Muscle layer of duodenum (tissue), 2 donors: ENCODE measurements at regions not wholly inside any gene's neighbourhood (a gene's known extent, or its start where the extent isn't known, plus 50 kb on each side); places are given as distances from the start of the nearest gene placed in this dataset.
"Not testable (repeated sequence)": the region's sequence is repeated elsewhere in the genome, so short reads cannot be mapped to it uniquely, and the experiment has no call there.

ENCODE experiments used
- H3K27ac ChIP-seq: one replicate; pipeline ENCODE4 v1.7.0; 2013; ENCODE audit warnings: mild to moderate bottlenecking, low read length
- H3K27me3 ChIP-seq: one replicate; pipeline ENCODE4 v1.7.0; 2013; ENCODE audit warnings: low read depth, mild to moderate bottlenecking, control low read depth, low read length
- H3K36me3 ChIP-seq, 2 donors: one replicate each; pipeline ENCODE4 v1.7.0; 2013; ENCODE audit warnings: low read length in 2 of 2, control low read depth in 1 of 2, mild to moderate bottlenecking in 1 of 2; ENCODE audit not compliant: insufficient read depth in 2 of 2, control insufficient read depth in 1 of 2
- H3K4me1 ChIP-seq, 2 donors: one replicate each; pipeline ENCODE4 v1.7.0; 2013; ENCODE audit warnings: low read length in 2 of 2, mild to moderate bottlenecking in 2 of 2, control low read depth in 1 of 2, moderate library complexity in 1 of 2; ENCODE audit not compliant: insufficient read depth in 2 of 2, control insufficient read depth in 1 of 2
- H3K4me3 ChIP-seq, 2 donors: one replicate each; pipeline ENCODE4 v1.7.0; 2013; ENCODE audit warnings: low read length in 2 of 2, low read depth in 1 of 2, mild to moderate bottlenecking in 1 of 2
- H3K9me3 ChIP-seq, 2 donors: one replicate each; pipeline ENCODE4 v1.7.0; 2013; ENCODE audit warnings: low read length in 2 of 2, control low read depth in 1 of 2, mild to moderate bottlenecking in 1 of 2; ENCODE audit not compliant: control insufficient read depth in 1 of 2
- donor health status: healthy.

GRCh38 chr10:46154271-46154670, 108.2 kb upstream of the MSMB start:
- not testable (repeated sequence) for H3K36me3 ChIP-seq, H3K27me3 ChIP-seq, H3K9me3 ChIP-seq, H3K4me1 ChIP-seq, H3K27ac ChIP-seq, H3K4me3 ChIP-seq

DNA sequence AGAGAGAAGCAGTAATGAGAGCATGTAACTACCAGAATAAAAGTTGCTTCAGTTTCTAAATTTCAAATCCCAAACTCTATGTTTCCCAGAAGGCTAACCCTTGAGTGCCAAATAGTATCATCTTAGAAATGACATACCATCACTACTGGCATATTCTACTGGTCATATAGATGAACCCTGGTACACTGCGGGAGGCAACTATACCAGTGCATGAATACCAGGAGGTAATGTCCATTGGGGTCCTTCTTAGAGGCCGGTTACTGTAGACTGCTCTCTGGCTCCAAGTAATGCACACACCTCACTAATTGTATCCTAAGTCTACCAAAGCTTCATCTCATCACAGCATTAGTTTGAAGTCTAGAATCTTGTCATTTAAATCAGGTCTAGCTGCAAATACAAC, 108.6 kb upstream of the MSMB start:
- H3K9me3 ChIP-seq, H3K4me1 ChIP-seq, H3K27me3 ChIP-seq, H3K27ac ChIP-seq, H3K36me3 ChIP-seq, H3K4me3 ChIP-seq: not testable (repeated sequence)

DNA sequence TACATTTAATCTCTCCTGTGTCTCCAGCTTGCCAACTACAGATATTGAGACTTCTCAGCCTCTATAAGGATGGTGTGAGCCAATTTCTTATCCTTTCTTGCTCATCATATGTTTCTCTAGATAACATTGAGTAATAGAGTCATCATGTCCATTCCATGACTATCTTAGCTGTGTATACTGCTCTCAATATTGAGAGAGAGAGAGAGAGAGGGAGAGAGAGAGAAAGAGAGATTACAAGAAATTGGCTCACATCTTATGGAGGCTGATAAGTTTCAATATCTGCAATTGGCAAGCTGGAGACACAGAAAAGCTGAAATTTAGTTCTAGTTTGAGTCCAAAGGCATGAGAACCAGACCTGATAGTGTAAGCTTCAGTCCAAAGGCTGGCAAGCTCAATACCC, 110.8 kb upstream of the MSMB start:
- H3K27ac ChIP-seq, H3K36me3 ChIP-seq, H3K9me3 ChIP-seq, H3K4me1 ChIP-seq, H3K27me3 ChIP-seq, H3K4me3 ChIP-seq: not testable (repeated sequence)

DNA sequence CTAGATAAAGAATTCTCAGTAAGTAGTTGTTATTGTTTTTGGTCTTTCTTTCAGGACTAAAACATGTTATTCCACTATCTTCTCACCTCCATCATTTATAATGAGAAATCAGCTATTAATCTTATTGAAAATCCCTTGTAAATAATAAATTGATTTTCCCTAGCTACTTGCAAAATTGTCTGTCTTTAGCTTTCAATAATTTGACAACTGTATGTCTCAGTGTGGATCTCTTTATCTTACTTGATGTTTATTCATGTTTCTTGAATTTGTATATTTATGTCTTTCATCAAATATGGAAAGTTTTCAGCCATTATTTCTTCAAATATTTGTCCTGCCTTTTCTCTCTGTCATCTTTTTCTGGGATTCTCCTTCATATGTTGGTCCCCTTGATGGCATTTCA, 117.1 kb upstream of the ANTXRL start:
- Histone ChIP-seq H3K36me3 (no peaks in the 10 kb centered on the region), H3K27me3 (no peaks in the 10 kb centered on the region), H3K9me3 (no peaks in the 10 kb centered on the region), H3K4me1 (no peaks in the 10 kb centered on the region), H3K4me3 (no peak overlapping the region), H3K27ac (no peak overlapping the region)

GRCh38 chr10:46170789-46171188, 116.0 kb upstream of the ANTXRL start:
- Histone ChIP-seq H3K27me3 (no peaks in the 10 kb centered on the region), H3K4me1 (no peaks in the 10 kb centered on the region), H3K4me3 (no peak overlapping the region), H3K27ac (no peak overlapping the region), H3K9me3 (no peaks in the 10 kb centered on the region), H3K36me3 (no peaks in the 10 kb centered on the region)

DNA sequence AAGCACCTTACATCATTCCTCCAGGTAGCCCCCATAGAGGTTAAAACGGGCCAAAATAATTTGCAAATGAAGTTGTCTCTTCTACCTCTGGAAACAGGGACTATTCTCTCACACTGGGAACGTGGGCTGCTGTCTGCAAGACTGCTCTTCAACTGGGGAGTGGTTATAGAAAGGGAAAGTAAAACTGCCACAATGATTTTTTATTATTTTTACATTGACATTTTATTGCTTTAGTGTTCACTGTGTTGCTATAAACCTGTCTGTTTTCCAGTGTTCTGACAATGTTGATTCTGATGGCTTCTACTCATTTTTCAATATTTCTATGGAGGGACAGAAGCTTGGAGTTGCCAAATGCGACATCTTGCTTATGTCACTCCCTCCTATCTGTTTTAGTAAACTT, 115.1 kb upstream of the ANTXRL start:
- Histone ChIP-seq H3K27ac (no peak overlapping the region), H3K4me1 (no peaks in the 10 kb centered on the region), H3K4me3 (no peak overlapping the region)

GRCh38 chr10:46175296-46175695, 111.5 kb upstream of the ANTXRL start:
- Histone ChIP-seq H3K4me3 (no peak overlapping the region), H3K27me3 (no peaks in the 10 kb centered on the region), H3K36me3 (no peaks in the 10 kb centered on the region), H3K27ac (no peak overlapping the region), H3K4me1 (no peaks in the 10 kb centered on the region), H3K9me3 (no peaks in the 10 kb centered on the region)

More for the DNA sequence above, 115.1 kb upstream of the ANTXRL start:
- H3K9me3 ChIP-seq = no peaks in the 10 kb centered on the region
- H3K27me3 ChIP-seq = no peaks in the 10 kb centered on the region
- H3K36me3 ChIP-seq = no peaks in the 10 kb centered on the region

DNA sequence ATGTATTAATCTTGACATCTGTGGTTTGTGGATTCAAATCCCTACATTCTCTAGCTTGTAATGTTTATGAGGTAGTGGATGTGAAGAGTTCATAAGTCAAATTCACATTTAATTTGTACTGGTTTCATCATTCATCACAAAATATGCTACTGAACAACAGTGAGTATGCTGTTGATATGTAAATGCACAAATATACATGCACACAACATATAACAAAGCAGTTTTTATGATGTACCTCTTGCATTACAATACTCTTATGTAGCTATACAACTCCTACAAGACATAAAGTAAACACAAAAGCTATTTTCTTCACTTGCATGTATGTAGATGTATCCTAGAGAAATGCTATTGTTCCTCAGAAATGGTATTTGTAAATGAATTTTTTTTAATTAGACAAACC, 111.0 kb upstream of the ANTXRL start:
- Histone ChIP-seq H3K27me3 (no peaks in the 10 kb centered on the region), H3K4me3 (no peak overlapping the region), H3K27ac (no peak overlapping the region), H3K4me1 (no peaks in the 10 kb centered on the region), H3K9me3 (no peaks in the 10 kb centered on the region), H3K36me3 (no peaks in the 10 kb centered on the region)

DNA sequence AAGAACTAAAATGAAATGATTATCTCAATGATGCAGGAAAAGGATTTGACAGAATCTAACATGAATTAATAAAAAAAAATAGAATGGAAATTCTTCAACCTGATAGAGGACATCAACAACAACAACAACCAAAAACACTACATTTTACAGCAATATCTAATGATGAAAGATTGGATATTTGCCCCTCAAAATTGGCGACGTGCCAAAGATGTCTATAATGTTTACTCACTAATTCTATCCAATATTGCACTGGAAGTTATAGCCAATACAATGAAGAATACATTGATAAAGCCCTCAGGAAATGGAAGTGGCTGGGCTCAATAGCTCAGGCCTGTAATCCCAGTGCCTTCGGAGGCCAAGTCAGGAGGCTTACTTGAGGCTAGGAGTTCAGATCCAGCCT, 99.4 kb upstream of the ANTXRL start:
- H3K4me1 ChIP-seq, H3K27ac ChIP-seq: not testable (repeated sequence)

GRCh38 chr10:46197050-46197449, 89.7 kb upstream of the ANTXRL start:
- H3K4me3 ChIP-seq = no peak overlapping the region
- H3K27me3 ChIP-seq = no peaks in the 10 kb centered on the region
- H3K9me3 ChIP-seq = no peaks in the 10 kb centered on the region
- no peak overlapping the region for H3K27ac ChIP-seq
- H3K4me1 ChIP-seq = no peaks in the 10 kb centered on the region
- H3K36me3 ChIP-seq = no peaks in the 10 kb centered on the region

More for the DNA sequence above, 99.4 kb upstream of the ANTXRL start:
- H3K4me3 ChIP-seq, H3K27me3 ChIP-seq, H3K9me3 ChIP-seq, H3K36me3 ChIP-seq: not testable (repeated sequence)

DNA sequence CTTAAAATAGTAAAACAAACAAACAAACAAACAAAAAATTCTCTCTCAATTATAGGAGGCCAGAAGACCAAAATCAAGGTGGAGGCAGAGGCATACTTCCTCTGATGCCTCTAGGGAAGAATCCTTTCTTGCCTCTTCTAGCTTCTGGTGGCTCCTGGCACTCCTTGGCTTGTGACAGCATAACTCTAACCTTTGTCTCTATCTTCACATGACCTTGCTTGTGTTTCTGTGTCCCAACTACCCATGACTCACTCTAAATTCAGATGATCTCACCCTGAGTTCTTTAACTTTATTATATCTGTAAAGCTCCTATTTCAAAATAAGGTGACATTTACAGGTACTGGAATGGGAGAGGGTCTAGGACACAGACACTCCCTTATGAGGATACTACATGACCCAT, 88.3 kb upstream of the ANTXRL start:
- no peak overlapping the region for H3K4me3 ChIP-seq
- H3K27me3 ChIP-seq = no peaks in the 10 kb centered on the region
- H3K4me1 ChIP-seq = no peaks in the 10 kb centered on the region
- H3K27ac ChIP-seq = no peak overlapping the region
- H3K9me3 ChIP-seq = no peaks in the 10 kb centered on the region
- H3K36me3 ChIP-seq = no peaks in the 10 kb centered on the region

DNA sequence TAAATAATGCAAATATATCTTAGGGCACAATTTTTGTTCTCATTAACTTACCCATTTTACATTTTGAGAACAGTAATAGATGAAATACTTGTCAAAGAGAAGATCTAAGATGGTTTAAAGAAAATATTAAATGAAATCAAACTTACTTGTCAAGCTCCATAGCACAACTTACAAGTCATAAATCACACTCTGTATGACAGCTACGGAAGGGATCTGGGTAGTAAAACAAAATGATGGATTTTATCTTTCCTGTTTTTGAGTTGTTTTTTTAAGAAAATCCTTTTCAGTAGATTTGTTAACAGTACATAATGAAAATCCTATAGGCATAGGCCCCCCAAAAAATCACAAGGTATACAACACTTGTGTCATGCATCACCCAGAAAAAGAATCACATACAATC, 84.4 kb upstream of the ANTXRL start:
- H3K27ac ChIP-seq, H3K27me3 ChIP-seq, H3K9me3 ChIP-seq, H3K4me1 ChIP-seq, H3K36me3 ChIP-seq, H3K4me3 ChIP-seq: not testable (repeated sequence)
